AG04450 (cell line): ENCODE measurements at regions not wholly inside any gene's neighbourhood (a gene's known extent, or its start where the extent isn't known, plus 50 kb on each side); places are given as distances from the start of the nearest gene placed in this dataset.
A peak's percentile ranks its signal among the peaks of the same experiment; 100 is the strongest.

ENCODE experiments used
- CTCF ChIA-PET: fragments of 300-600, 350-600 bp; formaldehyde crosslinking; extraction: SDS; loops from one replicate; lab custom pipeline; 2022; ENCODE audit warnings: antibody characterized with exemption, inconsistent platforms; lab: Charles Lee
- POLR2A ChIA-PET: fragments of 350-600 bp; formaldehyde crosslinking; extraction: SDS; loops from one replicate; lab custom pipeline; 2021; ENCODE audit warnings: antibody characterized with exemption, inconsistent platforms; lab: Yijun Ruan, JAX
- DNase-seq: peaks from one replicate; pipeline ENCODE4 v3.0.0-alpha.2; 2011; ENCODE audit warnings: low read depth, low spot score
- H3K27ac ChIP-seq: one replicate; pipeline ENCODE4 v1.5.1; 2012; ENCODE audit warnings: low read depth, low read length, control low read depth
- H3K27me3 ChIP-seq: one replicate; pipeline ENCODE4 v1.6.0; 2012; ENCODE audit warnings: low read length; ENCODE audit not compliant: control insufficient read depth, insufficient read depth
- H3K4me3 ChIP-seq: 2 replicates; pipeline ENCODE4 v1.5.1; 2011; ENCODE audit warnings: mild to moderate bottlenecking, low read depth, low read length, control low read depth
- H3K9me3 ChIP-seq: 2 replicates; pipeline ENCODE4 v1.5.1; 2012; ENCODE audit warnings: low read length; ENCODE audit not compliant: control insufficient read depth, insufficient read depth
- TF ChIP-seq, protein P1 (sequence below): IDR thresholded peaks from 2 replicates; pipeline ENCODE4 v1.5.1; 2011; ENCODE audit warnings: low read depth, low read length, control low read depth, inconsistent platforms

DNA sequence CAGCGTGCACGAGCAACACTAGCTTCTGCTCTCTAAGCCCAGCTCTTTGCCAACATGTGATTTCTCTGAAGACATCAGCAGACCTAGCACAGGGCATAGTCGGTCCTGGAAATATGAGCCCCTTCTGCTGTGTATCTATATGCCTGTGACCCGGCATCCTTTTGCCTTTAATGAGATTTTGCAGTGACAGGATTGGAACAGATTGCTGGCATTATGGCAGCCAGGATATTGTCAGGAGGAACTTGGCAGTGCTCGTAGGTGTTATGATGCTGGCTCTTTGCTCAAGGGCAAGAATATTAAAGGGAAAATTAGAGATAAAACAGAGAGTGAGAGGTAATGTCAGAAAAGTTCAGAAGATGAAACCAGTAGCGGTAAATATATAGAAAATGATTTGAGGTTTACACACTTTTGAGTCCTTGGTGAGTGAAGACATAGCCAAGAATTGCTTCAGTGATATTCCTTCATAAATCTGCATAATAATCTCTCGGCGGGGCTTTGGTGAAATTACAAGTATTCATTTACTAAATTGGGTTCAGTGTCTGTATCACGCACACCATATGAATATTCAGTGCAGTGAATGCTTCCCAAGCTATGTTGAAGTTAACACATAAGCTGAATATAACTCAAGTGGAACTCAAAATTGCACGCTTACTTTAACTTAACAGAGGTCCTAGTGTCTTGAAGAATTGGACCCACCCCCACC is 502.1 kb upstream of the NR3C2 start:
- no peak for DNase-seq
- POLR2A ChIA-PET: no interaction called here
- Histone ChIP-seq H3K27ac (no peak overlapping the region), H3K4me3 (no peak overlapping the region), H3K9me3 (no peaks in the 10 kb centered on the region), H3K27me3 (no peaks in the 10 kb centered on the region)
- CTCF ChIA-PET: no interaction called here
- TF ChIP-seq, protein P1, sequence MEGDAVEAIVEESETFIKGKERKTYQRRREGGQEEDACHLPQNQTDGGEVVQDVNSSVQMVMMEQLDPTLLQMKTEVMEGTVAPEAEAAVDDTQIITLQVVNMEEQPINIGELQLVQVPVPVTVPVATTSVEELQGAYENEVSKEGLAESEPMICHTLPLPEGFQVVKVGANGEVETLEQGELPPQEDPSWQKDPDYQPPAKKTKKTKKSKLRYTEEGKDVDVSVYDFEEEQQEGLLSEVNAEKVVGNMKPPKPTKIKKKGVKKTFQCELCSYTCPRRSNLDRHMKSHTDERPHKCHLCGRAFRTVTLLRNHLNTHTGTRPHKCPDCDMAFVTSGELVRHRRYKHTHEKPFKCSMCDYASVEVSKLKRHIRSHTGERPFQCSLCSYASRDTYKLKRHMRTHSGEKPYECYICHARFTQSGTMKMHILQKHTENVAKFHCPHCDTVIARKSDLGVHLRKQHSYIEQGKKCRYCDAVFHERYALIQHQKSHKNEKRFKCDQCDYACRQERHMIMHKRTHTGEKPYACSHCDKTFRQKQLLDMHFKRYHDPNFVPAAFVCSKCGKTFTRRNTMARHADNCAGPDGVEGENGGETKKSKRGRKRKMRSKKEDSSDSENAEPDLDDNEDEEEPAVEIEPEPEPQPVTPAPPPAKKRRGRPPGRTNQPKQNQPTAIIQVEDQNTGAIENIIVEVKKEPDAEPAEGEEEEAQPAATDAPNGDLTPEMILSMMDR: no peak

DNA sequence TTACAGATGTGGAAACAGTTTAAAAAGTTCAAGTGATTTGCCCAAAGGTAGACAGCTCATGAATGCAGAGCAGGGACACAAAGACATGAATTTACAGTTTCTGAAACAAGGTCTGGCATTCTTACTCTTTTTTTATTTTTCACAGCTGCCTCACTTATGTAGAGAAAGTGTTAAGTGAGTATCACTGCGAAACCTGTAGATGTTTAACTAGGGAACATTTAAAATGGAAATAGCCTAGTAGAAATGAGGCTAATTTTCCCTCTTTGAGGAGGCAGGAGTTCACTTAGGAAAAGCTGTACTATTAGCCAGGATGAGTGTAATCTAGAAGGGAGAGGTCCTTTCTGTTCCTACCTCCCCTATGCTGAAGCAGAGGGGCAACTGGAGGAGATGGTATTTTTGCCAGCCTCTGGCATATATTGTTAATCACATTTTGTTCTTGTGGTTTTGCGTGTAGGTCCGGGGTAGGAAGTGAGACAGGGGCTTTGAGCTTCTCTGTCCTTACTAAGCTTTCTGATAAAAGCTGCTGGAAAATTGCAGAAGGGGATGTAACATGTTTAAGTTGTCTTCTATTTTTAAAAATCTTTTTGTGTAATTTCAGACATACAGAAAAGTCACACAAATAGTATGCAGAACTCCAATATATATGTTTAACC is 492.8 kb upstream of the NR3C2 start:
- Histone ChIP-seq H3K4me3 (no peak overlapping the region), H3K27ac (no peak overlapping the region), H3K27me3 (no peaks in the 10 kb centered on the region), H3K9me3 (no peaks in the 10 kb centered on the region)
- ChIA-PET POLR2A (no interaction called here), CTCF (no interaction called here)
- no peak for DNase-seq
- TF ChIP-seq, protein P1: no peak

DNA sequence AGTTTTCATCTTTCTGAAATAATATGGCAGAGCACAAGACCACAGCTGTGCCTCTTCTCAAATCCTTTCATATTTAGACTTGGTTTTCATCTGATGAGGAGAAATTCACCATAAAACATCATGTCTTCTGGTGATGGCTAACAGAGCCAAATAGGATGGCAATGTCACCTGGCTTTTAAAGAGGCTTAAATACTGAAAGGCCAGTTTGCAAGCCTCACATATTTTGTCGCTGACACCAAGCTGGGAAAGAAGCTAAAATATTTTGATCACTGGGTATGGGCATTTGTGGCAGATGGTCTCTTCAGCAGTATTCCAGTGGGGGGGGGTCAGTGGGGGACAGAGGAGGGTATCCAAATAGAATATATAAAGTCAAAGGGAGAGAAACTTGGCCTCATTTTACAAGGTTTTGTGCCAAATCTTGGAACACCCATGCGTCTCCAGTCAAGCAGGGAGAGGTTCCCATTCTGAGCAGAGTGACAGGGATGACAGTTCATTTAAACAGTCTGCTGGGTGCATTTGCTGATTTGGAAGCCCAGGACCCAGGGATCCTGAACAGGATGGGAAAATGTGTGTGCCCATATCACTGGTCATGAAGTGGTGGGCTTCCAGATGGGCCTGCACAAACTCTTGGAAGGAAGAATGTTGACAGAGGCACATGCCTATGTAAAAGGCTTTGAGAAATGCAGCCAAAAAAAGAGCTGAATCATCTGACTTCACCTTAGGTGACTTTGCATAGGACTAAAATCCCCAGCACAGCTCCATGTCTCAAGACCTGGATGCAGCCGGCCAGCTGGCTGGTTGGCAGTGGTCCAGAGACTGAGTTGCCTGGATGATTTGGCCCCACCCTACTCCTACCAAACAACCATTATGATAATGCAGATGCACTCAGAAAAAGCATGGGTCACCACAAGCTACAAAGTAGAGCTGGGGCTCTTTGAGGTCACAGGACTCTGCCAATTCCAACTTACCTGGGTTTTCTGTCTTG is 484.4 kb upstream of the NR3C2 start:
- Histone ChIP-seq H3K27me3 (no peaks in the 10 kb centered on the region), H3K4me3 (no peak overlapping the region), H3K27ac (no peak overlapping the region), H3K9me3 (no peaks in the 10 kb centered on the region)
- ChIA-PET CTCF (no interaction called here), POLR2A (no interaction called here)
- TF ChIP-seq, protein P1: no peak
- peak; percentile 2 for DNase-seq

DNA sequence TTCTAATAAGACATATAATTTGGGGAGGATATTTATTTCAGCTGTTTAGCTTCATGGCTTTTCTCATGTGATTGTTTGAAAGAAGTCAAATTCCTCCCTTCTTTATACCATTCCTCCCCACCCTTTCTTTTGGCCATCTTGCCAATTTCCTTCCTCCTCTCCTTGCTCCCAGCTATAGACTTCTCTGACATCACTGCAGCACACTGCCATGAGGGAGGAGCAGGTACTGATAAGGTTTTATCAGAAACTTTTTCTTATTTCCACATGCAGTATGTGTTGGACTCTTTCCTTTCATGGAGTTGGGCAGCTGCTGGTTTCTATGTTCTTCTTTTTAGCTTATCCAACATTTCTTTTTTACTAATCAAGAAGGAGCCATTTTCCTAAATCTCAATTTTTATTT is 481.7 kb upstream of the NR3C2 start:
- CTCF ChIA-PET: no interaction called here
- TF ChIP-seq, protein P1: no peak
- no peak for DNase-seq
- Histone ChIP-seq H3K9me3 (no peaks in the 10 kb centered on the region), H3K27ac (no peak overlapping the region), H3K4me3 (no peak overlapping the region), H3K27me3 (no peaks in the 10 kb centered on the region)
- POLR2A ChIA-PET: no interaction called here
